ENCODE measurements at regions not wholly inside any gene's neighbourhood (a gene's known extent, or its start where the extent isn't known, plus 50 kb on each side); places are given as distances from the start of the nearest gene placed in this dataset.

GRCh38 chr11:122363296-122363695, 247.3 kb upstream of the BLID start:
- H3K27ac ChIP-seq: no peak overlapping the region
- intact Hi-C loops (cut with DNase I): no loop called here
- 82 to 89% (median 87%) methylated on average over 5 of the region's 5 CpGs for WGBS, 3 donors
- H3K36me3 ChIP-seq: no peaks in the 10 kb centered on the region
- H3K27me3 ChIP-seq: no peaks in the 10 kb centered on the region
- peaks cover 9% of the 10 kb centered on the region for H3K4me1 ChIP-seq (ENCODE audit: insufficient read depth)
- DNase-seq: no peak
- H3K9me3 ChIP-seq: no peaks in the 10 kb centered on the region
- no peak overlapping the region for H3K4me3 ChIP-seq
- no peak for TF ChIP-seq EP300 (IDR thresholded peaks at IDR 0.05)
- TF ChIP-seq POLR2A (IDR thresholded peaks at IDR 0.05): no peak
- TF ChIP-seq CTCF (IDR thresholded peaks at IDR 0.05): no peak

GRCh38 chr11:122362381-122362780, 246.4 kb upstream of the BLID start:
- intact Hi-C loops (cut with DNase I): no loop called here
- Histone ChIP-seq H3K36me3 (no peaks in the 10 kb centered on the region), H3K27ac (no peak overlapping the region), H3K4me3 (no peak overlapping the region), H3K27me3 (no peaks in the 10 kb centered on the region), H3K9me3 (no peaks in the 10 kb centered on the region), H3K4me1 (ENCODE audit: insufficient read depth) (peaks cover 6% of the 10 kb centered on the region)
- TF ChIP-seq CTCF (IDR thresholded peaks at IDR 0.05): no peak
- TF ChIP-seq EP300 (IDR thresholded peaks at IDR 0.05): no peak
- no peak for TF ChIP-seq POLR2A (IDR thresholded peaks at IDR 0.05)
- WGBS, 3 donors: 89 to 95% (median 89%) methylated on average over 2 of the region's 2 CpGs
- DNase-seq: no peak

- WGBS, 3 donors: 96 to 97% (median 97%) methylated on average over 4 of the region's 4 CpGs
- Histone ChIP-seq H3K9me3 (no peaks in the 10 kb centered on the region), H3K27me3 (no peaks in the 10 kb centered on the region), H3K4me3 (no peak overlapping the region), H3K27ac (no peak overlapping the region), H3K36me3 (no peaks in the 10 kb centered on the region), H3K4me1 (ENCODE audit: insufficient read depth) (peaks cover 2% of the 10 kb centered on the region)
- TF ChIP-seq POLR2A (IDR thresholded peaks at IDR 0.05): no peak
- no peak for TF ChIP-seq CTCF (IDR thresholded peaks at IDR 0.05)
- no peak for TF ChIP-seq EP300 (IDR thresholded peaks at IDR 0.05)
- no peak for DNase-seq
- intact Hi-C loops (cut with DNase I): no loop called here
Measured at GRCh38 chr11:122360875-122361274, 244.9 kb upstream of the BLID start.

GRCh38 chr11:122359081-122359571, 243.1 kb upstream of the BLID start:
- H3K27me3 ChIP-seq: no peaks in the 10 kb centered on the region
- H3K4me1 ChIP-seq (ENCODE audit: insufficient read depth): no peaks in the 10 kb centered on the region
- DNase-seq: no peak
- TF ChIP-seq POLR2A (IDR thresholded peaks at IDR 0.05) (no peak), CTCF (IDR thresholded peaks at IDR 0.05) (no peak), EP300 (IDR thresholded peaks at IDR 0.05) (no peak)
- no peaks in the 10 kb centered on the region for H3K36me3 ChIP-seq
- no peaks in the 10 kb centered on the region for H3K9me3 ChIP-seq
- WGBS, 3 donors: 60 to 67% (median 64%) methylated on average over 11 of the region's 11 CpGs
- H3K27ac ChIP-seq: no peak overlapping the region
- no peak overlapping the region for H3K4me3 ChIP-seq
- intact Hi-C loops (cut with DNase I): no loop called here

Measured in ovary (tissue), 7 donors.